C4-2B (cell line): ENCODE measurements at regions not wholly inside any gene's neighbourhood (a gene's known extent, or its start where the extent isn't known, plus 50 kb on each side); places are given as distances from the start of the nearest gene placed in this dataset.

Source experiments
- ZFX ChIP-seq: fragments of 450-650 bp; IDR thresholded peaks from 2 replicates; pipeline ENCODE4 v1.6.1; 2017
- TF ChIP-seq, protein P1 (sequence below): fragments of 450-650 bp; conservative IDR thresholded peaks from 2 replicates; pipeline ENCODE4 v1.5.1; 2017; ENCODE audit warnings: mild to moderate bottlenecking

- TF ChIP-seq, protein P1, sequence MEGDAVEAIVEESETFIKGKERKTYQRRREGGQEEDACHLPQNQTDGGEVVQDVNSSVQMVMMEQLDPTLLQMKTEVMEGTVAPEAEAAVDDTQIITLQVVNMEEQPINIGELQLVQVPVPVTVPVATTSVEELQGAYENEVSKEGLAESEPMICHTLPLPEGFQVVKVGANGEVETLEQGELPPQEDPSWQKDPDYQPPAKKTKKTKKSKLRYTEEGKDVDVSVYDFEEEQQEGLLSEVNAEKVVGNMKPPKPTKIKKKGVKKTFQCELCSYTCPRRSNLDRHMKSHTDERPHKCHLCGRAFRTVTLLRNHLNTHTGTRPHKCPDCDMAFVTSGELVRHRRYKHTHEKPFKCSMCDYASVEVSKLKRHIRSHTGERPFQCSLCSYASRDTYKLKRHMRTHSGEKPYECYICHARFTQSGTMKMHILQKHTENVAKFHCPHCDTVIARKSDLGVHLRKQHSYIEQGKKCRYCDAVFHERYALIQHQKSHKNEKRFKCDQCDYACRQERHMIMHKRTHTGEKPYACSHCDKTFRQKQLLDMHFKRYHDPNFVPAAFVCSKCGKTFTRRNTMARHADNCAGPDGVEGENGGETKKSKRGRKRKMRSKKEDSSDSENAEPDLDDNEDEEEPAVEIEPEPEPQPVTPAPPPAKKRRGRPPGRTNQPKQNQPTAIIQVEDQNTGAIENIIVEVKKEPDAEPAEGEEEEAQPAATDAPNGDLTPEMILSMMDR = no peak
- TF ChIP-seq ZFX = no peak
These were observed 938.0 kb downstream of the NLGN4X start for GRCh38 chrX:5290635-5291034.
